Right lung (tissue), 2 donors: ENCODE measurements at regions not wholly inside any gene's neighbourhood (a gene's known extent, or its start where the extent isn't known, plus 50 kb on each side); places are given as distances from the start of the nearest gene placed in this dataset.

Experiments
- DNase-seq, 2 donors: peaks; one replicate each; pipeline ENCODE4 v3.0.0-alpha.2; 2013

GRCh38 chr7:110564246-110564645 lies 526.7 kb upstream of the LRRN3 start:
- no peak for DNase-seq

GRCh38 chr7:110568388-110568787 lies 522.5 kb upstream of the LRRN3 start:
- no peak for DNase-seq

- DNase-seq, result no peak
Measured at GRCh38 chr7:110568932-110569331, 522.0 kb upstream of the LRRN3 start.

GRCh38 chr7:110569486-110570205 lies 521.3 kb upstream of the LRRN3 start:
- no peak for DNase-seq

- DNase-seq, result no peak
Measured at GRCh38 chr7:110573862-110574528, 516.9 kb upstream of the LRRN3 start.

GRCh38 chr7:110587294-110587693 lies 503.6 kb upstream of the LRRN3 start:
- no peak for DNase-seq

- peak; percentile 42 to 46 for DNase-seq
Measured at GRCh38 chr7:110590415-110590814, 500.5 kb upstream of the LRRN3 start.

- no peak for DNase-seq
Measured at GRCh38 chr7:110591341-110591740, 499.6 kb upstream of the LRRN3 start.

- no peak for DNase-seq
Measured at GRCh38 chr7:110592557-110592956, 498.4 kb upstream of the LRRN3 start.

- no peak for DNase-seq
Measured at GRCh38 chr7:110593355-110593754, 497.6 kb upstream of the LRRN3 start.

GRCh38 chr7:110595694-110596093 lies 495.2 kb upstream of the LRRN3 start:
- no peak for DNase-seq

- peak; percentile 18 to 20 for DNase-seq
Measured at GRCh38 chr7:110600956-110601355, 490.0 kb upstream of the LRRN3 start.

- DNase-seq, result no peak
Measured at GRCh38 chr7:110601710-110602109, 489.2 kb upstream of the LRRN3 start.

- no peak for DNase-seq
Measured at GRCh38 chr7:110604206-110604605, 486.7 kb upstream of the LRRN3 start.

- DNase-seq, result no peak
Measured at GRCh38 chr7:110604885-110605284, 486.0 kb upstream of the LRRN3 start.

- no peak for DNase-seq
Measured at GRCh38 chr7:110607050-110607857, 483.7 kb upstream of the LRRN3 start.

- no peak for DNase-seq
Measured at GRCh38 chr7:110609336-110609735, 481.6 kb upstream of the LRRN3 start.

GRCh38 chr7:110612680-110613079 lies 478.2 kb upstream of the LRRN3 start:
- no peak for DNase-seq
